HG03039 (cell line): ENCODE measurements at regions not wholly inside any gene's neighbourhood (a gene's known extent, or its start where the extent isn't known, plus 50 kb on each side); places are given as distances from the start of the nearest gene placed in this dataset.

Experiments used
- ATAC-seq: cut with Tn5 transposase; IDR thresholded peaks from one replicate; pipeline ENCODE4 v1.9.1; 2021; ENCODE audit warnings: mild to moderate bottlenecking, moderate library complexity; ENCODE audit not compliant: unreplicated experiment

- no peak for ATAC-seq
These were observed 201.7 kb downstream of the GADD45G start for GRCh38 chr9:89806371-89807100.

DNA sequence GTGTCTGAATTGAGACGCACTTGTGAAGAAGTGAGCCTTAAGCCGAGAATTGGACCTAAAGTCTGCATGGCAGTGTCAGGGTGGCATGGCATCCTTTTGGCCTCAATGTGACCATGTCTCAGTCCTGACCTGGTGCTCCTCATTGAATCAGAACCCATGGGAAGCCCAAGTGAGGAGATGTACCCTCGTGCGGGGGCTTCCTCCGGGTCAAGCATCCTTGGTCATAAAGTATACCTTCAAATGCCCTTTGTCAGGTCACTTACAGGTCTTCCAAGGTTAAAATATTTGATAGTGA, 202.2 kb downstream of the GADD45G start:
- ATAC-seq: no peak

DNA sequence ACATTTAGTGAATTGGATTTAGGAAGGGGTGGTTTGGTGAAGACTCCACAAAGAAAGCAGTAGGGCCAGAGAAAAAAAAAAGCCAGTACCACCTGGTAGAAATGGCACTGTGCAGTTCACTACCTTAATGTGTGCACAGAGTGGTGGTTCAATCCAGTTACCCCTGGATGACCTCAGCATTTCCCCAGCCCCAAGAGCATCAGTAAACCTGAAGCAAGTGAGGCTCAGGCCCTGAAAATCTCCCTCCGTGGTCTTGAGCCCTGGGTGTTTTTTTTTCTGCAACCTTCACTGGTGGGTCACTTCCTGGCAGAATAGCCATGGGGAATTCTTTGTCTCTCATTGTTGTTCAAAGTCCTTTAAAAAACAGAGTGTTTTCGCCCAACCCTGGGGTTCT, 202.9 kb downstream of the GADD45G start:
- no peak for ATAC-seq

DNA sequence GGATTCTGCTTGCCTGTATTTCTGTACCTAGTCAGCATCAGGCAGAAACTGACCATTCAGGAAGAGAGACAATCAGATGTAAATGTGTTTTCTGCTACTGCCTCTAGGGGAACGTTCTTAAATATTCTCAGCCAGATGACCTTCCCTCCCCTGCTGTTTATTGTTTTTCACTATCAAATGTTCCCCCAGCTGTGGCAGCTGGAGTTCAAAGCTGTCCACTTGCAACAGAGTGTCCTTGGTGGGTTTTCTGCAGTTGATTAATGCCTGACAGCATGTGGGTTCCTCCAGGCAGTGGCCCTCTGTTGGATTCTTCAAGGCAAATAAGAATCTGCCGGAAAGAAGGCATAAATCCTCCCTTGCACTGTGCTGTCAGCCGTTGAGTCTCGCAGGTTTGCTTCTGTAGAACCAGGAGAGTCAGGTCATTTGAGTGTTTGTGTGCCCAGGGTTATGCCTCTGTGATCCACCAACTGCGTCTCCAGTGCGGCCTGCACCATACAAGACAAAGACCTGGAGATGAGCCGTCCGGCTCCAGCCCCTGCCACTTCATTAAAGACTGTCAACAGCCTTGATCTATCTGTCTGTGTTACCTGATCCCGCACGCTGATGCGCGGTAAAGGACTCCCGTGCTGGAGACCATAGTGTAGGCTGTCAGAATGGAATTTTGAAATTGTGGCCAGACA, 203.4 kb downstream of the GADD45G start:
- no peak for ATAC-seq

DNA sequence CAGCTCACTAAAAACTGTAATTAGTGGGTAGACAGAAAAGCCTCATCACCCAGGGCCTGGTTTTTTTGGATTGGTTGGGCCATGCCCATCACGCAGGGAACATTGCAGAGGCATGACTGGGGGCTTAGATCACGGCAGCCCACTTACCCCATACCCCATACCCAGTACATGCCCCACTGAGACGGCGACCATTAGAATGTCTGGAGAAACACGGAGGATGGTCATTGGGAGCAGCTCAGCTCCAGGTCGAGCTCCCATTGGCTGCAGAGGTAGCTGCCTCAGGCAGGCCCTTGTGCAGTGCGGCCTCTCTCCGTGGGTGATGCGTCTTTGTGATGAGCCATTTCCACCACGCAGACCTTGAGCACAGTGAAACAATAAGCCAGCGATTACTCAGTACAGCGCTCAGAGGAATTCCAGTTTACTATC, 204.0 kb downstream of the GADD45G start:
- no peak for ATAC-seq

- ATAC-seq: no peak
These were observed 205.6 kb downstream of the GADD45G start for GRCh38 chr9:89810431-89810830.

GRCh38 chr9:89811356-89811755, 206.5 kb downstream of the GADD45G start:
- ATAC-seq: no peak

DNA sequence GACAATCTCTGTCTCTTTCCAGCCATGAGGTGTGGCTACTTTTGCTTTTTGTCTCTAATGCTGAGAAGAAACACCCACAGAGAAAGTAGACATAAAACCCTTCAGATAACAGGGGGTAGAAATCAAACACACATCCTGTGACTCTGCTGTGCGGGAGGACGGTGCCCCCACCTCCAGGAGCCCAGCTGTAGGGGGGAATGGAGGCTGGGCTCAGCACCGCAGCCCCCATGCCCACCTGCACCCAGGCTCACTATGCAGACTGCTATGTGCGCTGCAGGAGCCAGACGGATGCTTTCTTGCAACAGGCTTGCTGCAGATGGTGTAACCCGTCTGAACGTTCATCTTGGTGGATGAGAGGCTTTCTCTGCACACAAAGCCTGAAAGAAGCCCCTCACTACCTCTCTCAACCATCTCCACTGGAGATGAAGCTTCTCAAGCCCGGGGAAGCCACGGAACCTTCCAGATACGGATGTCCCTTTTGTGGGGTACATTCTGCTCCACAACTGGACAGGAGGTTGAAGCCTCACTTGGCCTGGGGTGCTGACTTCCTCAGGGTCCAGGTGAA, 207.2 kb downstream of the GADD45G start:
- ATAC-seq: no peak

DNA sequence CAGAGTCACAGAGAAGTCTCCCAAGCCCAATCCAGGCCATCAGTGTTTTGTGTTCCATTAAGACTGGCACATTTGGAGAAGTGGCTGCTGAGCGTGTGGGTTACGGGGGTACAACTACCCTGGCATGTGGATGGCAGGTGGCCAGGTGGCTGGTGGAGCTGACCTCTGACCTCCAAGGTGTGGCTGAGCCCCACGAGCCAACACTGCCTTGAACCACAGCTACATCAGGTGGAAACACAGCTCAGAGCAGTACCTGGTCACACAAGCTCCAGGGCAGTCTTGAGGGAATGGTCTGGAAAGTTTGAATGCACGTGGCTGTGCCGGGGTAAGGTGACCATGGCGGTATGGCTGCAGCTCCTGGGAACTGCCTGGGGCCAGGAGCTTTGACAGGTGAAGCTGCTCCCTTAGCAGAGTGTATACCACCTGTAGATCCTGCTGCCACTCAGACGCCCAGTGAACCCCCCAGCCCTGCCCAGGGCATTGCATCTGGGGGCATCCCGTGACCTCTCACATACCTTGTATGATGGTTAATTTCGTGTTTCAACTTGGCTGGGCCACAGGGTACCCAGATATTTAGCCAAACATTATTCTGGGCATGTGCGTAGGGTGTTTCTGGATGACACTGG, 207.9 kb downstream of the GADD45G start:
- ATAC-seq: no peak

DNA sequence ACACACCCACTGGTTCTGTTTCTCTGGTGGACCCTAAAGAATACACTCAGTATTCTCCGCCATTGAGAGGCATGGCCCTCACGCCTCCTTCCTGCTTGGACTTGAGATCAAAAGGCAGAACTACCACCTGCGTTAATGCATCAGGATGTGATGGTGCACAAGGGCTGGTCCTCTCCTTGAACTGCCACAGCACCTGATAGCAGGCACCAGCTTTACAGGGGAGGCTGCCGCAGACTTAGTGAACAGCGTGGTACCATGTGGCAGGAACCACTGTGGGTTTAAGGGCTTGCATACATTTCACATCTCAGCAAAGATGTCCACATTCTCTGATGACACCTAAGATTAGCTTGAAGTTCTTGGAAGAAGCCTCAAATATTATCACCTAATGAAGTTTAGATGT, 208.7 kb downstream of the GADD45G start:
- ATAC-seq: no peak

- no peak for ATAC-seq
These were observed 209.7 kb downstream of the GADD45G start for GRCh38 chr9:89814340-89815040.

DNA sequence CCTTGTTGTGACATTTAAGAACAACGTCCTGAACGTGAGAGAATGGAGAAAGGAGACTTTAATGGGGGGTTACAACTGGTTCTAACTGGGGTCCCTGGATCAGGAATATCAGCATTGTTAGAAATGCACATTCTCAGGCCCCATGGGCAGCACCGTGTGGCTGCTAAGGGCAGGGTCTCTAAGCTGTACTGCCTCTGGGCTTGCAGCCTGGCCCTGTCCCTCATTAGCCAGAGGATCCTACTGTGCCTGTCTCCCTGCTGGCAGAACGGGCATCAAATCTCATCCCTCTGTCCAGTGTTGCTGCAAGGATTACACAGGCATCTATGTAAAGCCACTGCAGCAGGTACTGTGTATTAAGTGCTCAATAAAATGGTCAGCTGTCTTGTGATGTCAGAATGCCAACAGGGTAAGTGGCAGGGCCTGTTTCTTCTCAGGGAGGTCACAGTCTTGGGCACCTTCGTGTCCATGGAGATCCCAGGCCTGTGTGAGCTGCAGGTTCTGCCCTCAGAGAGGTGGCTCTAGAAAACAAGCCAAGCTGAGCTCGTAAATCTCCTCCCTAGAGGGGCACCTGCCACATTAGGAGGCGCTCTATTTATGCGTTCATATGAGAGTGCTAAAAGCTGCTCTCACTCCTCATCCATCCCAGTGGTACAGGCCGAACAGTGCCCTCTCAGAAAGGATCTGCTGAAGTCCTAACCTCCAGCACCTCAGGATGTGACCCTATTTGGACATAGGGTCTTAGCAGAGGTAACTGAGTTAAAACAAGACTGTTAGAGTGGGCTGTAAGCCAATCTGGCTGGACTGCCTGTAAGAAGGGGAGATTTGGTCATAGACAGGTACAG, 210.5 kb downstream of the GADD45G start:
- peak; percentile 27 for ATAC-seq

DNA sequence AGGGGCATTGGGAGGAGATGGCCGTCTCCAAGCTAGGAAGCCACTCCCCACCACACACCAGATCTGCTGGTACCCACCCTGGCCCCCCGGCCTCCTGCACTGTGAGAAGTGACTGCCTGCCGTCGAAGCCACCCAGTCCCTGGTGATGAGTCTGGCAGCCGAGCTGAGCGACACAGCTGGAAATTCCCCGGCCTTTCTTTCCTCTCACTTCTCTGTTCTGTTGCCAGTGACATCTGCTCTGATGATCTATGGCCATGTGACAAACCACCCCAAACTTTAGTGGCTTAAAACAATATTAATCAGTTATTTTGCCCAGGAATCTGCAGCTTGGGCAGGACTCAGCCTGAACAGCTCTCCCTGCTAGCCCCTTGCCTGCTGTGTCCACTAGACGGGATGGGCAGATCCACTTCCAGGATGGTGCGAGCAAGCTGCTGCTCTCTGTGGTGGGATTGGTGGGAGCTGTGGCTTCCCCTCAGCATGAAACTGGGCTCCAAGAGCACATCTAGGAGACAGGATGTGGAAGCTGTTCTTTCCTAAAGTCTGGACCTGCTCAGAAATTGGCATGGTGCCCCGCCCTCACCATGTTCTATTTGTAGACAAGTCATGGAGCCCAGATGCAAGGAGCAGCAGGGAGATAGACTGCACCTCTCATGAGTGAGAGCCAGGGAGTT, 211.2 kb downstream of the GADD45G start:
- ATAC-seq: peak; percentile 74

DNA sequence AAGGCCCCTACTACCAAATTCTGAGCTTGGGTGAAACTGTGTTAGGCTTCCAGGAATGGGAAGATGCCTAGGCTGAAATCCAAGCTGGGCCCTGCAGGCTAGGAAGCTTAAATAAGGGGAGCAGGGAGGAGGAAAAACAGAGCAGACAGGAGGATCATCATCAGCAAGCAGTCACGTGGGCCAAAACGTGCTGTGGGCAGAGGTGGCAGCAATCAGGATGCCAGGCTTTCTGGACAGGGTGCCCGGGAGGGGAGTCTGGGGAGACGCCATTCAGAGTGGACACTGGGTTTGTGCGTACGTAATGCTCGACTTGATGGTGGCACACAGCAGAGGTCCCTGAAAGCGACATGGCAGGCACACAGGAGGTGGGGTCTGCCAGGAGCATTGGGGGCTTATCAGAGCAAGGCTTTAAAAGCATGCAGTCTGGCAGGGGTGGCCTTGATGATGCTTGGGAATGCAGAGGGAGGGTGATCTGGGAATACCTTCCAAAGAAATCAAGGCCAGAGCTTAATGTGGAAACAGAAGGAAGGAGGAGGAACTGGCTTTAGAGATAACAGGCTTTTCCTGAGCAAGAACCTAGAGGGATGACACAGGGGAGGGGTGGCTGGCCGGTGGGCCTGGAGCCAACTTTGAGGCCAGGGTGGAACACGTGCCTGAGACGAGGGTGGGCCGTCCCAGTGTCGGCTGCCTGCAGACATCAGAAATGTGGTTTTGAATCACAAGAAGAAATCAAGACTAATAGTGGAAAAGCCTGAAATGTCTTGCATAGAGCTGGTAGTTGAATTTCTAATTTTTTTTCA, 212.5 kb downstream of the GADD45G start:
- no peak for ATAC-seq

- no peak for ATAC-seq
These were observed 215.5 kb downstream of the GADD45G start for GRCh38 chr9:89820337-89820736.

- ATAC-seq: no peak
These were observed 216.3 kb downstream of the GADD45G start for GRCh38 chr9:89821081-89821480.

DNA sequence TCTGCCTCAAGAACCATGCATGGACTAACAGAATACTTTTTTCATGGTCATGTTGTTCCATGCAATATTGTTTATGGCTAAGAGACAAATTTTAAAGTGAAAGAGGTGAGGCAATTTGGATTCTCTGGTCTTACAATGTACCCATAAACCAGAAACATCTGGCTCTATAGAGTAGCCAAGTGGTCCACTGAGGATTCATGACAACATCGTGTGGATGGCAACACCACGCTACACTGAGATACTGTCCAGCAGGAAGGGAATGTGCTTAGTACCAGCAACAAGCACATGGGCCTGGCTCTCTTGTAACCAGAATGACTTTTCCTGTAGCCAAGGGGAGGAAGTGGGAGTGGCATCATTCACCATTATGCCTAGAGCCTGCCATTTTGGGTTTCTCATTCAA, 218.2 kb downstream of the GADD45G start:
- no peak for ATAC-seq

GRCh38 chr9:89825669-89826068, 220.9 kb downstream of the GADD45G start:
- ATAC-seq: no peak

DNA sequence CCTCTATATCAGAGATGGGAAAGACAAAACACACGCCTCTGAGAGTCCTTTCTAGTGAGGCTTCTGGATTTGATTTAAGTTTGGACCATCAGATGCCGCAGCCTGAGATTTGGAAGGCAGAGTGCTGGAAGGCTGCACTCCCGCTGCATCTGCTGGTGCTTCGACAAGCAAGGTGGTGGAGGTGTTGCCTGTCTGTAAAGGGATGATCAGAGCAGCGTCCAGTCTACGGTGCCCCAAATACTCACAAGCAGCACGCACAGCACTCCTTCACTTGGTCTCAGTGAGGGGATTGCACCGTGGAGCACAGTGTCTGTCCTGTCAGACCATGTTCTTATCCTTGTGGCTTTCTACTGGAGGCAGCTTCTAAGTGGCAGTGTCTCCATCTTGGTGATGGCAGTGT, 221.4 kb downstream of the GADD45G start:
- ATAC-seq: no peak
